Mammary epithelial cell (primary cell): ENCODE measurements at regions not wholly inside any gene's neighbourhood (a gene's known extent, or its start where the extent isn't known, plus 50 kb on each side); places are given as distances from the start of the nearest gene placed in this dataset.

Experiments
- EZH2 ChIP-seq: IDR thresholded peaks from 2 replicates; pipeline ENCODE4 v1.6.1; 2012; ENCODE audit warnings: low read length, inconsistent platforms, borderline replicate concordance
- TF ChIP-seq, protein P1 (sequence below), 2 donors: IDR thresholded peaks in 1 of 2; conservative IDR thresholded peaks in 1 of 2; 2 replicates each; pipeline ENCODE4 v1.5.1; 2011 to 2012; ENCODE audit warnings: inconsistent platforms in 2 of 2, low read length in 2 of 2, mild to moderate bottlenecking in 2 of 2, control low read depth in 1 of 2, low read depth in 1 of 2; ENCODE audit not compliant: insufficient read depth in 1 of 2; ENCODE audit errors: extremely low read depth in 1 of 2

DNA sequence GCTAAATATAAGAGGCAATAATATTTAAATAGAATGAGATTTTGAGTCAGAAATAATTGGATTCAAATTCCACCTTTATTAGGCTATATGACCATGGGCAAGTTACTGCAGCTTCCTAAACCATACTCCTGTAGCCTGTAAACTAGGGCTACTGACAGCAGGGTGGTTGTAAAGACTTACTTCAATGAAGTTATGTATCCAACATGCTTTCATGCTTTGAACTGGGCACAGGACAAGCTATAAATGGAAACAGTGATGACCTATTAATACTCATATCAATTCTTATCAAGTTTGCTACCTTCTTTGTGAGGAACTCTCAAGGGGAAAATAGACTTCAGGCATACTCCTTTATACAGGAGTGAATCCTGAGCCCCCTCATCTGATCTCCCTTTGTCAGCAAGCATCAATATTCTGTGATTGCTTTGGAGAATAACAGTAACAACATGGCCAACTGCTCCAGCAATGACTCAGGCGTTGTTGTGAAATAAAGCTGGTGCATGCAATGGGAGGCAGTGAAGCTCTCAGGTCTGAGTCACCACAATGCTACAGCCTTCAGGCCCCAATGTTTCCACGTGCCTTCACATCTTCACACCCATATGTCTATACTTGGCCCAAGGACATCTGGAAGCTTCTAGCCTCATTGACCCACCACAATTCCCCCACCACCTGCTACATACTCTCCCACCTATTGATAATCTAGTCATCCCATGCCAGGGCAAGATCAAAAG, 102.5 kb downstream of the KCNA4 start:
- TF ChIP-seq, protein P1, sequence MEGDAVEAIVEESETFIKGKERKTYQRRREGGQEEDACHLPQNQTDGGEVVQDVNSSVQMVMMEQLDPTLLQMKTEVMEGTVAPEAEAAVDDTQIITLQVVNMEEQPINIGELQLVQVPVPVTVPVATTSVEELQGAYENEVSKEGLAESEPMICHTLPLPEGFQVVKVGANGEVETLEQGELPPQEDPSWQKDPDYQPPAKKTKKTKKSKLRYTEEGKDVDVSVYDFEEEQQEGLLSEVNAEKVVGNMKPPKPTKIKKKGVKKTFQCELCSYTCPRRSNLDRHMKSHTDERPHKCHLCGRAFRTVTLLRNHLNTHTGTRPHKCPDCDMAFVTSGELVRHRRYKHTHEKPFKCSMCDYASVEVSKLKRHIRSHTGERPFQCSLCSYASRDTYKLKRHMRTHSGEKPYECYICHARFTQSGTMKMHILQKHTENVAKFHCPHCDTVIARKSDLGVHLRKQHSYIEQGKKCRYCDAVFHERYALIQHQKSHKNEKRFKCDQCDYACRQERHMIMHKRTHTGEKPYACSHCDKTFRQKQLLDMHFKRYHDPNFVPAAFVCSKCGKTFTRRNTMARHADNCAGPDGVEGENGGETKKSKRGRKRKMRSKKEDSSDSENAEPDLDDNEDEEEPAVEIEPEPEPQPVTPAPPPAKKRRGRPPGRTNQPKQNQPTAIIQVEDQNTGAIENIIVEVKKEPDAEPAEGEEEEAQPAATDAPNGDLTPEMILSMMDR (conservative IDR thresholded peaks at IDR 0.05 in 1 of 2, IDR thresholded peaks at IDR 0.05 in 1 of 2; ENCODE audit: extremely low read depth in 1 of 2, insufficient read depth in 1 of 2, low read depth in 1 of 2, low read length in 2 of 2): no peak
- TF ChIP-seq EZH2: no peak
